ENCODE measurements at regions not wholly inside any gene's neighbourhood (a gene's known extent, or its start where the extent isn't known, plus 50 kb on each side); places are given as distances from the start of the nearest gene placed in this dataset.

DNA sequence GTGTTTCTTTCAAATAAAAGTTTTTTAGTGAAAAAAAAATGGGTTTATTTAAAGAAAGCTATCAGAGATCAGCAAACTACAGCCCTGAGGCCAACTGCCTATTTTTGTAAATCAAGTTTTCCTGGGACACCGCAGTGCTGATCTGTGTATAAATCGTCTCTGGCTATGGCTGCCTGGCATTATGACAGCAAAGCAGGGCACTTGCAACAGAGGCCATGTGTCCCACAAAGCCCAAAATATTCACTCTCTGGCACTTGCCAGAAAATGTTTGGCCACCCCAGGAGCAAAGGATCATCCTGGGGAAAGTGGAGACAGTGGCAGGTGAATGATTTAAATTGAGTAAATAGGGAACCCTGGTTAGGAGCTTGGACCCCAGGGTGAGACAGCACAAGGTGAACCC is 291.6 kb downstream of the PREX1 start (continued):
- TF ChIP-seq, protein P1, sequence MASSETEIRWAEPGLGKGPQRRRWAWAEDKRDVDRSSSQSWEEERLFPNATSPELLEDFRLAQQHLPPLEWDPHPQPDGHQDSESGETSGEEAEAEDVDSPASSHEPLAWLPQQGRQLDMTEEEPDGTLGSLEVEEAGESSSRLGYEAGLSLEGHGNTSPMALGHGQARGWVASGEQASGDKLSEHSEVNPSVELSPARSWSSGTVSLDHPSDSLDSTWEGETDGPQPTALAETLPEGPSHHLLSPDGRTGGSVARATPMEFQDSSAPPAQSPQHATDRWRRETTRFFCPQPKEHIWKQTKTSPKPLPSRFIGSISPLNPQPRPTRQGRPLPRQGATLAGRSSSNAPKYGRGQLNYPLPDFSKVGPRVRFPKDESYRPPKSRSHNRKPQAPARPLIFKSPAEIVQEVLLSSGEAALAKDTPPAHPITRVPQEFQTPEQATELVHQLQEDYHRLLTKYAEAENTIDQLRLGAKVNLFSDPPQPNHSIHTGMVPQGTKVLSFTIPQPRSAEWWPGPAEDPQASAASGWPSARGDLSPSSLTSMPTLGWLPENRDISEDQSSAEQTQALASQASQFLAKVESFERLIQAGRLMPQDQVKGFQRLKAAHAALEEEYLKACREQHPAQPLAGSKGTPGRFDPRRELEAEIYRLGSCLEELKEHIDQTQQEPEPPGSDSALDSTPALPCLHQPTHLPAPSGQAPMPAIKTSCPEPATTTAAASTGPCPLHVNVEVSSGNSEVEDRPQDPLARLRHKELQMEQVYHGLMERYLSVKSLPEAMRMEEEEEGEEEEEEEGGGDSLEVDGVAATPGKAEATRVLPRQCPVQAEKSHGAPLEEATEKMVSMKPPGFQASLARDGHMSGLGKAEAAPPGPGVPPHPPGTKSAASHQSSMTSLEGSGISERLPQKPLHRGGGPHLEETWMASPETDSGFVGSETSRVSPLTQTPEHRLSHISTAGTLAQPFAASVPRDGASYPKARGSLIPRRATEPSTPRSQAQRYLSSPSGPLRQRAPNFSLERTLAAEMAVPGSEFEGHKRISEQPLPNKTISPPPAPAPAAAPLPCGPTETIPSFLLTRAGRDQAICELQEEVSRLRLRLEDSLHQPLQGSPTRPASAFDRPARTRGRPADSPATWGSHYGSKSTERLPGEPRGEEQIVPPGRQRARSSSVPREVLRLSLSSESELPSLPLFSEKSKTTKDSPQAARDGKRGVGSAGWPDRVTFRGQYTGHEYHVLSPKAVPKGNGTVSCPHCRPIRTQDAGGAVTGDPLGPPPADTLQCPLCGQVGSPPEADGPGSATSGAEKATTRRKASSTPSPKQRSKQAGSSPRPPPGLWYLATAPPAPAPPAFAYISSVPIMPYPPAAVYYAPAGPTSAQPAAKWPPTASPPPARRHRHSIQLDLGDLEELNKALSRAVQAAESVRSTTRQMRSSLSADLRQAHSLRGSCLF (CRISPR knock-in tag; IDR thresholded peaks at IDR 0.05; ENCODE audit: borderline replicate concordance): no peak
- TF ChIP-seq ATAD3A (CRISPR knock-in tag; IDR thresholded peaks at IDR 0.05) (no peak), ZBTB1 (CRISPR knock-in tag; IDR thresholded peaks at IDR 0.05; ENCODE audit: borderline replicate concordance) (no peak), MAFK (conservative IDR thresholded peaks at IDR 0.05 in 1 of 2, IDR thresholded peaks at IDR 0.05 in 1 of 2; ENCODE audit: low read length in 2 of 2) (no peak), FOXP1 (IDR thresholded peaks at IDR 0.05) (no peak), FOXP1 (CRISPR knock-in tag; IDR thresholded peaks at IDR 0.05) (no peak), GATAD2A (CRISPR knock-in tag; IDR thresholded peaks at IDR 0.05) (no peak), SOX6 (IDR thresholded peaks at IDR 0.05) (no peak), SOX6 (CRISPR knock-in tag; IDR thresholded peaks at IDR 0.05) (no peak), NFIC (IDR thresholded peaks at IDR 0.05; ENCODE audit: low read length) (no peak), ZNF234 (CRISPR knock-in tag; conservative IDR thresholded peaks at IDR 0.05) (no peak), GATA4 (IDR thresholded peaks at IDR 0.05; ENCODE audit: borderline replicate concordance, low read depth) (no peak), ZNF570 (CRISPR knock-in tag; IDR thresholded peaks at IDR 0.05; ENCODE audit: borderline replicate concordance) (no peak)
- TF ChIP-seq, protein P2, sequence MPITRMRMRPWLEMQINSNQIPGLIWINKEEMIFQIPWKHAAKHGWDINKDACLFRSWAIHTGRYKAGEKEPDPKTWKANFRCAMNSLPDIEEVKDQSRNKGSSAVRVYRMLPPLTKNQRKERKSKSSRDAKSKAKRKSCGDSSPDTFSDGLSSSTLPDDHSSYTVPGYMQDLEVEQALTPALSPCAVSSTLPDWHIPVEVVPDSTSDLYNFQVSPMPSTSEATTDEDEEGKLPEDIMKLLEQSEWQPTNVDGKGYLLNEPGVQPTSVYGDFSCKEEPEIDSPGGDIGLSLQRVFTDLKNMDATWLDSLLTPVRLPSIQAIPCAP (CRISPR knock-in tag; IDR thresholded peaks at IDR 0.05; ENCODE audit: low read depth): no peak
- TF ChIP-seq, protein P3, sequence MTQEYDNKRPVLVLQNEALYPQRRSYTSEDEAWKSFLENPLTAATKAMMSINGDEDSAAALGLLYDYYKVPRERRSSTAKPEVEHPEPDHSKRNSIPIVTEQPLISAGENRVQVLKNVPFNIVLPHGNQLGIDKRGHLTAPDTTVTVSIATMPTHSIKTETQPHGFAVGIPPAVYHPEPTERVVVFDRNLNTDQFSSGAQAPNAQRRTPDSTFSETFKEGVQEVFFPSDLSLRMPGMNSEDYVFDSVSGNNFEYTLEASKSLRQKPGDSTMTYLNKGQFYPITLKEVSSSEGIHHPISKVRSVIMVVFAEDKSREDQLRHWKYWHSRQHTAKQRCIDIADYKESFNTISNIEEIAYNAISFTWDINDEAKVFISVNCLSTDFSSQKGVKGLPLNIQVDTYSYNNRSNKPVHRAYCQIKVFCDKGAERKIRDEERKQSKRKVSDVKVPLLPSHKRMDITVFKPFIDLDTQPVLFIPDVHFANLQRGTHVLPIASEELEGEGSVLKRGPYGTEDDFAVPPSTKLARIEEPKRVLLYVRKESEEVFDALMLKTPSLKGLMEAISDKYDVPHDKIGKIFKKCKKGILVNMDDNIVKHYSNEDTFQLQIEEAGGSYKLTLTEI (CRISPR knock-in tag; conservative IDR thresholded peaks at IDR 0.05): no peak
